ENCODE measurements at regions not wholly inside any gene's neighbourhood (a gene's known extent, or its start where the extent isn't known, plus 50 kb on each side); places are given as distances from the start of the nearest gene placed in this dataset.

GRCh38 chr1:68319907-68320306 lies 87.6 kb upstream of the WLS start:
- TF ChIP-seq ARNT (IDR thresholded peaks at IDR 0.05) (no peak), PKNOX1 (IDR thresholded peaks at IDR 0.05) (no peak), SP1 (IDR thresholded peaks at IDR 0.05) (no peak), TARDBP (IDR thresholded peaks at IDR 0.05) (no peak), SUZ12 (IDR thresholded peaks at IDR 0.05) (no peak), FOXA1 (IDR thresholded peaks at IDR 0.05) (no peak), NFRKB (IDR thresholded peaks at IDR 0.05) (no peak), CTBP1 (IDR thresholded peaks at IDR 0.05; ENCODE audit: borderline replicate concordance) (no peak), FOXM1 (IDR thresholded peaks at IDR 0.05; ENCODE audit: borderline replicate concordance) (no peak), HDGF (IDR thresholded peaks at IDR 0.05; ENCODE audit: borderline replicate concordance) (no peak), ZNF384 (IDR thresholded peaks at IDR 0.05) (no peak), LEF1 (IDR thresholded peaks at IDR 0.05; ENCODE audit: borderline replicate concordance) (no peak)
